ENCODE measurements at regions not wholly inside any gene's neighbourhood (a gene's known extent, or its start where the extent isn't known, plus 50 kb on each side); places are given as distances from the start of the nearest gene placed in this dataset.
"Not testable (repeated sequence)": the region's sequence is repeated elsewhere in the genome, so short reads cannot be mapped to it uniquely, and the experiment has no call there.

GRCh38 chr17:72372185-72372584 is 251.4 kb downstream of the SOX9 start:
- DNase-seq = no peak

GRCh38 chr17:72373910-72374741 is 253.3 kb downstream of the SOX9 start:
- DNase-seq = no peak

DNA sequence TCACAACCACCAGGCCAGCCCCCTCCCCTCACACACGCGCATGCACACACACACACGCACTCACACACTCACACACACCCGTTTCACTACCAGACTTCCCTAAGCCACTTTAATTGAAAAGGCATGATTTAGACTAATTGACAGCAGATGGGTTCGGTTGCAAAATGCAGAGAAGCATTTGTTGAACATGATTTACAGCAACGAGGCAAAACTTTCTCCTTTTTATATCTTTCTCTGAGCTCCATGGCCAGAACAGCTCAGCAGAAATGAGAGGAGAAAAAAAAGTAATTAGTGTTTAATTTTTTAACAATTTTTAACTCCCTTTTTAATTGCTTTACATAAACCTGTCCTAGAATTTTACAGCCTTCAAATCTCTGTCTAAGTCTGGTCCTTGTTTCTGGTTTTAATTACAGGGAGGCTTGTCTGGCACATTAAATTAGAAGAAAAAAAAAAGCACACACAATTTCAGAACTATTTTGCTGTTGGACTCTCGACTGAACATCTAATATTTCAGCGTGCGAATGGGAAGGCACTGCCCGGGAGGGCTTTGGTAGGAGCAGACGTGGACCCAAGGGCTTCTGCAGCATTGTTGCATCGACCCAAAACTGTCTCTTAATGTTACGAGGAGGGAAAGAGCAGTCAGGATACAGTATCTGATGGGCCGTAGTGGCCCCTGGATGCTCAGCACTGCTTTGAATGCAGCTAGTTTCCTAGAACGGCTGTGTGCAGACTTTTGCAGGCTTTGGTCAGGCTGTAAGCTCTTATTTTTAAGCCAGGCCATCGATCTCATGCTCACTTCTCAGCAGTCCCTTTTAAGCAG is 255.9 kb downstream of the SOX9 start:
- no peak for DNase-seq

DNA sequence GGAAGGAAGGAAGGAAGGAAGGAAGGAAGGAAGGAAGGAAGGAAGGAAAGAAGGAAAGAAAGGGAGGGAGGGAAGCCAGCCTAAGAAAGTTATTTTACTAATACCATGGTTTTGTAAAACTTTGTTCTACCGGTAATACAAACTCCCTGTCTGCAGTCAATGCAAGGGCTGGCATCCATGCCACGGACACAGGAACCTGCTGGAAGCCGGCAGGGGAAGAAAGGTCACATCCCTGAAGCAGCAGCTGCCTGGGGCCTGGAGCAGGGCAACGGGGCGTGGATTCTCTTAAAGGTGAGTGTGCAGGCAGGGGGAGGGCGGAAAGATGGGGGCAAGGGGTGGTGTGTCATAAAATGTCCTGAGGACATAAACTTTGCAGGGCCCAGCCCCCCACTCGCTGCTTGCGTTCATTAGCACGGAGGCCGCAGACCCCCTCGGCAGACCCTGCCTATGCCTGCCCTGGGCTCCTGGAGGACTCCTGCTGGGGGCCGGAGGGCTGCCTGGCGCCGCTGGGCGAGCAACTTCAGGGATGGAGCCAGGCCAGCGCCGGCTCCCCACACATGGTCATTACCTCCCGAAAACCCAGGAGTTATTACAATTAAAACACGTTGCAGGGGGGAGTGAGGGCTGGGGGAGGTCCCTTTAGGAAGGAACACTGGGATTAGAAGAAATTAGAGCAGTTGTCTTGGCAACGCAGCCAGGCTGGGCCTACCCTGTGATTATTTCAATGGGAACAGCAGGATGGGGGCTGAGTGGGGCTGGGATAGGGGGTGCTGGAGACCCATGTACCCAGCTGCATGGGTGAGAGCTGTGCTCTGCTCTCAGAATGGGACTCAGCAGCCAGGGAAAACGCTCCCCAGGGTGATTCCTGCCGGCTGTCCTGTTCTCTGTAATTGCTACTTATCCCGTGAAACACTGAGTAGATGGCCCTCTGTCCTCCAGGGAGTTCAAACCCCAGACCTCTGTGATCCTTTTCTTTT is 257.9 kb downstream of the SOX9 start:
- no peak for DNase-seq

- DNase-seq = no peak
Observed at GRCh38 chr17:72379516-72379915, 258.7 kb downstream of the SOX9 start.

DNA sequence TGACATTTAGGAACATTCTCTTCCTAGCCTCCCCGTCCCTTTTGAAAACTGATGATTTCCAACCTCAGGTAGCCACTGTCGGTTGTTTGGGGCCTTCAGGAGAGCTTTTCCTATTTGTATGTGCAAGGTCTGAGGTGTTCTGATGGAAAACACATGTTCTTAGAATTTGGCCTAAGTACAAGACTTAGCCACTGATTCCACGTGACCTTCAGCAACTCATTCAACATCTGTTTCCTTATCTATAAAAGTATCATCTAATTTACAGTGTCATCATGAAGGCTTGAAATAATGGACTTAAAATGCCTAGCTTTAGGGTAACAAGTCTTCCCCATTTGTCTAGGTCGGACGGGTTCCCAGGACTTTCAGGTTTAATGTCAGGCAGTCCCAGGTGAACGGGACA is 259.3 kb downstream of the SOX9 start:
- no peak for DNase-seq

DNA sequence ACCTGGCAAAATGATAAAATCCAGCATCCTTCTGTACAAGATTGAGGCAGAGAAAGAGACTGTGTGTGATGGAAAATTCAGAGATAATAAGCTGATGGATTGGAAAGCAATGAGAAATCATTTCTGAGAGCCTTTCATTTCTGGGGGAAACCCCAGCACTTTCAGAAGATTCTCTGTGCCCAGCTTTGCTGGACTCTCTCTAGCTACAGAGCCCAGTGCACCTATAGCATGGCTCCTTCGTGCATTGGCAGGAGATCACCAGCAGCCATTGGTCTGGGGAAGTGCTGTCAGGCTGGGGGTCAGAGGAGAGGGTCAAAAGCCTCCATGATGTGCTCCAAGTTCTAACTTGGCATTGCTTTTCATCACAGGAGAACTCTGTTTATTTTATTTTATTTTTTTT is 259.9 kb downstream of the SOX9 start:
- no peak for DNase-seq

DNA sequence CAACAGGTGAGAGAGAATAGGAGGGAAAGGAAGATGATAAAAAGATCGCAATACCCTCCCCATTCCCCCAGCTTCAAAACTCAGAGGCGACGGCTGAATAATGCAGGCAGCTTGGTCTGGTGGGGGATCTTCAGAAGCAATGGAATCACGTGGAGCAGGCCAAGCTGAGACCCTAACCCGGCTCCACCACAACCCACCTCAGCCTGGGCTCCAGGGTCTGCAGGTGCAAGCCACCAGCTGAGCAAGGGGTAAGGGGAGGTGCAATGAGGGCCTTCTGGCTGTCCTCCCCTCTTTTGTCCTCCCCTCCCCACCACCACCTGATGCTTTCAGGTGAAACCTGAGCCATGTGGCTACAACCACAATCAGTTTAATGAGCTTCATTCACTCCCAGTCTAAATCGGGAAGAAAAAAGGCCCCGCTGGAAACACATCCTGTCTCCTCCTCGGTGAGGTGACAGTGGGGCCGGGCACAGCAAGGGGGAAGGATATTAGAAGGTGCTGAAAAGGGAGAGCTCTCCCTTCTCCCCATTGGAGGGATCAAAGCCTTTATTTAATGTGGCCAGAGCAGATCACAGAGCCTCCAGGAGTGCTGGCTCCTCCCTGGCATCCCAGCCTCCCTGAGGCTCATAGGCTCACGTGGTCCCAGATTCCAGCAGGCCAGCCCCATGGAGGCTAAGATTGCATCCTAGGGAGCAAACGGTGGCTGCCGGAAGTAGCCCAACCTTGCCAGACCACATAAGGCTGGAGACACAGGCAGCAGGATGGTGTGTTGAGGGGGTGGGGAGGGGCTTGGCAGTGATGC is 261.0 kb downstream of the SOX9 start:
- DNase-seq = no peak

DNA sequence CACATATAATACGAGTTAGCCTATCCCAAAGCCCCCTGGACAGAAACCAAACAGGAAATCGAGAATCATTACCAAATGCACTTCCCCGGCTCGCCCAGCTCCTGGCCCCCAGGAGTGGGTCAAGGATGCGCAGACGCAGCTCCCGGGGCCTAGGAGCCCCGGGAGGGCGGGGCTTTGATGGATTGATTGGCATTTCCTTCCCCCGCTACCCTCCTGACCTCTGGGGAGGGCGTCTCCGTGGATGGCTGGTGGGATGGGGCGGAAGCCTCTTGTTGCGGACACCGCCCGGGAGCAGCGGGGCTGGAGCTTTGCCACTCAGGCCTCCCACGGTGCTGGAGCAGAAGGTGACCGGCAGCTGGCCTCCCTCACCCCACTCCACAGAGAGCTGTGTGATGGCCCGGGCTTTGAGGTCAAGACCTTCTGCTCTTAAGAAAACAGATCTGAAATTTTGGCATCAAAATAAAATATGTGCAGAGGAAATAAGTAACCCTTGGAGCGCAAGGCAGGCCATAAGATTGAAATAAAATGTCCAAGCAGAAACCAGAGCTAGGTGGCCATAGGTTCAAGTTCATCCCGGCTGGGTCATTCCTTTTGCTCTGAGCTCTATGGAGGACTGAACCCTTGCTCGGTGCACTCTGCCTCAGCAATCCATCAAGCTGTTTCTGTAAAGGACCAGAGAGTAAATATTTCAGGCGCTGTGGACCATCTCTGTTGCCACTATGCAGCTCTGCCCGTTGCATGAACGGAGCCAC is 262.3 kb downstream of the SOX9 start:
- no peak for DNase-seq

DNA sequence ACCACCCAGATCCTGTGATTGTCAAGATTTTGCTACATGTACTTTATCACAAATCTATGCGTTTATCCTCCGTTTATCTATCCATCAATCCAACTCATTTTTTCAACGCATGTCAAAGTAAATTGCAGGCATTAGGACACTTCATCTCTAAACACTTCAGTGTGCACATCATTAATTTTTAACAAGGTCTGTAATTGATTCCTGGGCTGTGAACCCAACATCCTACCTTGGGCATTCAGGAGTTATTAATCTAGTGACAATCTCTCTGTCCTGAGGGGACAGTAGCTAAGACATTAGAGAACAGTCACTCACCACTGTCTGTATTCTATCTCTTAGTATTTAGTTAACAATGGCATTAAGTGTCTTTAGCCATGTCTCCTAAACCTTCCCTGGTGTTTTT is 264.7 kb downstream of the SOX9 start:
- DNase-seq = no peak

GRCh38 chr17:72386173-72386572 is 265.4 kb downstream of the SOX9 start:
- not testable (repeated sequence) for DNase-seq

DNA sequence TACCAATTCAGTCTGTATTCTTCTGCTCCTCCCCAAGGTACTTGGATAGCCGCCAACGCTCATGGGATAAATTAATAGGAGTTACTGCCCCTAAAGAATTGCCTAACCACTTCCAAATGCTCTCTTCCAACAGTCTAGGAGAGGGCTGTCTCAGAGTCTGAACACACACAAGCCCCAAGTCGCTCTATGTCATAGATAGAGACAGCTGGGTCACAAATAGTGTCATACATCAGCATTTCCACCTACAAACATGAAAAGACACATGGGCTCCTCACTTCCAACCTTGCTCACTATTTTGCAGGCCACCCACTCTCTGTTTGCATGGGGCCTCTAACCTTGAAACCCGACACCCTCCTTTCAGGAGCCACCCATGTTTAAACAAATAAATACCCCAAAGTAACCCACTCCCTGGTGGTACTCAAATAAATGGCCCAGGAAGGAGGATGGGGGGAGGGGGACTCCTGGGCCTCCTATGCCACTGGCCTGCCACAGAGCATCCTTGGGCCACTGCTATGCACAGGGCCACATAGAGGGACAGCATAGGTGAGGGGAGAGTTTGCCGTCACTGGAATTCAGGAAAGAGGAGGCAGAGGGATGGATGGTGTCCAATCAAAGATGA is 265.9 kb downstream of the SOX9 start:
- DNase-seq = peak; percentile 24

GRCh38 chr17:72387487-72387886 is 266.7 kb downstream of the SOX9 start:
- no peak for DNase-seq

DNA sequence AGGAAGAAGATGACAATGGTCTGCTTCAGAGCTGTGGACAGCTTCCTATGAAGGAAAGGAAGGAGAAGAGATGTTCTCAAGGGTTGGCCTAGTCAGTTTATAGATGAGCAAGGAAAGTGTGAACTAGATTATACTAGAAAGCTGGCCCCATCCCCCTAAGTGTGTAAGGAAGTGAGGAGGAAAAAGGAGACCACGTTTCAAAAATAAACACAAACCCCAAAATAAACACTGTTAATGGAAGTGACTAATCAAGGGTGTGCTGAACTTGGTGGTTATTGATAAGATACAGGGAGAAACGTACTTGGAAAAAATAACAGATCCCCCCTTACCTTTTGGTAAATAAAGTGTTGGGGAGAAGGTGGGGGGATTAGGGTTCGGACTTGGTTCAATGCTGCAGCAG is 267.1 kb downstream of the SOX9 start:
- DNase-seq = no peak

DNA sequence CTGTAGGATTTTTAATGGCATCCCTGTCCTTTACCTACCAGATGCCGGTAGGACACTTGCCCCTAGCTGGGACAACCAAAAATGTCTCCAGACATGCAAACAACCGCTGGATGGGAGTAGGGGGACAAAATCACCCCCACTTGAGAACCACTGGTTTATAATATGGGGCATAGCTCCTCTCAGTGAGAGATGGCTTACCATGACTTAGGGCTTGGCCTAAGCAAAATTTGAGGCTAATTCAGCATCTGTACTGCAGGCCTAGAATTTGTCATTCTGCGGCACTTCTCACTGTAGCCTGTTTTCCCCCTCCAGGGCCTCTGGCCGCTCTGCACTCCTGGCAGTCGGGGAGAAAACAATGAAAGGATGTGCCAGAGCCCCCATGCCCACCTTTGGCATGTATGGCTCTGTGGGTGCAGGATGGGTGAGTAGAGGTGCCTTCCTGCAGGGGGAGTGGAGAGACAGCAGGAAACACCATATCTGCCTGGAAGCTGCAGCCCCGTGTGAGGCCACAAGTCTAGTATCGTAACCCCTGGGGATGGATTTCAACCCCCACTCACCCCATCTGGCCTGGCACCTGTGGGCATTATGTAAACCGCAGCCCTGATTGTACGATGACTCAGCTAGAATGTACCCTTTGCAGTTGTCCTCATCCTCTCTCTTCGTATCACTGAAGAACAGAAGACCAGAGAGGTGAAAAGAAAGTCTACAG is 268.1 kb downstream of the SOX9 start:
- DNase-seq = no peak

DNA sequence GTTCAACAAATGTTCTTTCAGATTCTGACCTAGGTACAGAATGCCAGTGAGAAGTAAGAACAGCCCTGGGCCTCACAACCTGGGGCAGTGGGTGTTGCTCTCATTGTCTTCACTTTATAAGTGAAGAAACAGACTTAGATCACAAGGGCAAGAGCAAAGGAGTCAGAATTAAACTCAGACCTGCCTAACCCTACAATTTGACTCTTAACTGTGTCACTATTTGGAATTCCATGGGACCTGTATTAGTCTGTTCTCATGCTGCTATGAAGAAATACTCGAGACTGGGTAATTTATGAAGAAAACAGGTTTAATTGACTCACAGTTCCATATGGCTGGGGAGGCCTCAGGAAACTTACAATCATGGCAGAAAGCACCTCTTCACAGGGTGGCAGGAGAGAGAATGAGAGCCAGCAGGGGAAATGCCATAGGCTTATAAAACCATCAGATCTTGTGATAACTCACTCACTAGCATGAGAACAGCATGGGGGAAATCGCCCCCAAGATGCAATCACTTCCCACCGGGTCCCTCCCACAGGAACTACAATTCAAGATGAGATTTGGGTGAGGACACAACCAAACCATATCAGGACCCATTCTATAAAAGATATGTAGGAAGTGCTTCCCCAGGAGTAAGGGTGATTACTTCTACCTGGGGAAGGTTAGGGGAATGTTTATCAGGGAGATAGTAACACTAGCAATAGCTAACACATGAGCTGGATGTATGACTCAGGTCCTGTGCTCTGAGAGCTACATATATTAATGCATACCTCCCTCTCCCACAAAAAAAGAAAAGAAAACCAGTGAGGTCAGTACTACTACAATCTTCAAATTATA is 270.1 kb downstream of the SOX9 start:
- DNase-seq = no peak

DNA sequence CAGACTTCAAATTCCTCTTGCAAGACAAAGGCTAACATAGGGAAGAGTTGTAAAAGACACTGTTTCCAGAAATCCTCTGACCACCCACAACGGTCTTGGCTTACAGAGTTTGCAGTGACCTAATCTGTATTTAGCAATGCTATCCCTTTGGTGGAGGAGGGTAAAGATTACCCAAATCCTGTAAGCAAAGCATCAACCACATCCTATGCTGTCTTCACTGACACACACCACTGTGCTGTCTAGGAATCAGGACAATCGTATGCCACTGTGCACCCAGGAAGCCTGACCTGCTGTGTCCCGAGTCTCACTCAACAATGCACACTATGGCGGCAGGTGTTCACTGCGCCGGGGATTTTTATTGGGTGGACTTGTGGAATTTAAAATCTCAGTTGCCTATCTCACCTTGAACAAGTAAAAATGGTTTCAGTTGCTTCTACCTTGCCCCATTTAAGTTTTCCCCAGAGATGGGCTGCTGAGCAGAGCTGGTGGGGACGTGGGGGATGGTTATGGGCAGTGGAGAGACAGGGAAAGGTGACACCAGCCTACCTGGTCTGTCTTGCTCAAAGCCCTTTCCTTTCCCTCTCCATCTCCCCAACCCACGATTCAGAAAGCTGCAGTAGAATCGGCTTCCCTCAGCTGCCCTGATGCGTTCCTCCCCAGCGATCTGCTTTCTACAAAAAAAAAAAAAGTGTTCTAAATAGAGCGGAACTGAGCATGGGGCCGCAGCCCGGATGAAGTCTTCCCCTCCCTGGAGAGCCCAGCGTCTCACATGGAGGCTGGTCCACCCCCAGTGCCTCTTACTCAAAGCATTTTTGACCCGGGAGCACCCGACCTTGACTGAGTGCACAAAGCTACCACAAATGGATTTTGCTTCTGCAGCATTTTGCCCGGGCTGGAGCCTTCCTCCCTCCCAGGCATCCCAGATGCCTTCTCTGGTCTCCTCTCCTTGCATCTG is 271.5 kb downstream of the SOX9 start:
- peak; percentile 85 for DNase-seq

DNA sequence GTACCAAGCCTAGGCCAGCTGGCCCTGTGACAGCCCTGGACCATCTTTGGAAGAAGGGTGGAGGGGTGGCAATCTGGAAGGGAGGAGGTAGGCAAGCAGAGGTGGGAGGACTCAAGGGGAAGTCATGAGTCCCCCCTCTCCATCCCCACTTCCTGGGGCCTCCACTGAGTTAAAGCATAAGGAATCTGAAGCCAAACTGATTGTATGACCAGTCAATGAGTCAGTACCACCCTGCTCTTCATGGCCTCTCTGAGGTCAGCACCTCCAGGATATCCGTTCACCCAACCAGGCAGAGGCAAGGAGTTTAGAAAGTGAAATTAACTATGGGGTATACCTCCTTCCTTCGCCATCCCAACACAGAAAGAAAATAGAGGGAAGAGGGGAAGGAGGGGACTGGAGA is 272.7 kb downstream of the SOX9 start:
- DNase-seq = no peak

Measured in DMS79 (cell line).